ENCODE measurements at regions not wholly inside any gene's neighbourhood (a gene's known extent, or its start where the extent isn't known, plus 50 kb on each side); places are given as distances from the start of the nearest gene placed in this dataset.

DNA sequence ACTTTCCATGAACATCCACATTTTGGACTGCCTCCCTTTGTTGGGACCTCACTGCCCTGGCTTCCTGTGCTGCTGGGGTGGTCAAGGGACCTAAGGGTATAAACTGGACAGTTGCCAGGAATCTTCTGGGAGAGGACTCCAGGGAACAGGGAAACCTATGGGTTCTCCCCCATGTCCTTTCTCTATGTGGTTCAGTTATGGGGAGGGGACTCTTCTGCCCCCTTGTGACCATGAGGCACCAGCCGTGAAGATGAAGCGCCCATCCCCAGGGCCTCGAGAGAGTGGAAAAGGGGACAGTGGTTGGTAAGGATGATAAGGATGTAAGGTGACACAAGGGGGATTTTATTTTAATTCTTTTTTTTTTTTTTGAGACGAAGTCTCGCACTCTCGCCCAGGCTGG, 177.0 kb upstream of the TMEM132C start:
- Histone ChIP-seq H3K4me3 (no peak overlapping the region), H4K20me1 (ENCODE audit: insufficient read depth) (no peaks in the 10 kb centered on the region), H3F3A (ENCODE audit: insufficient read depth, low read depth) (no peaks in the 10 kb centered on the region), H2AFZ (no peak overlapping the region), H3K4me1 (replicated peaks; ENCODE audit: insufficient read depth) (no peaks in the 10 kb centered on the region), H3K9me2 (ENCODE audit: insufficient read depth) (no peaks in the 10 kb centered on the region), H3K27me3 (ENCODE audit: insufficient read depth, low read depth) (peaks cover 13% of the 10 kb centered on the region), H3K9me3 (ENCODE audit: insufficient read depth, low read depth) (no peaks in the 10 kb centered on the region), H3K79me2 (ENCODE audit: low read depth) (no peaks in the 10 kb centered on the region), H3K36me3 (ENCODE audit: low read depth) (no peaks in the 10 kb centered on the region), H3K4me2 (no peak overlapping the region), H3K27ac (no peak overlapping the region)
- POLR2A ChIA-PET (ENCODE audit: unreplicated experiment) = no interaction called here
- no peak for DNase-seq
- no TSS peak for BruUV-seq (replicated peaks)
- CTCF ChIA-PET = no interaction called here
- TF ChIP-seq EZH2 (IDR thresholded peaks at IDR 0.05; ENCODE audit: low read depth) = no peak
- TF ChIP-seq, protein P1, sequence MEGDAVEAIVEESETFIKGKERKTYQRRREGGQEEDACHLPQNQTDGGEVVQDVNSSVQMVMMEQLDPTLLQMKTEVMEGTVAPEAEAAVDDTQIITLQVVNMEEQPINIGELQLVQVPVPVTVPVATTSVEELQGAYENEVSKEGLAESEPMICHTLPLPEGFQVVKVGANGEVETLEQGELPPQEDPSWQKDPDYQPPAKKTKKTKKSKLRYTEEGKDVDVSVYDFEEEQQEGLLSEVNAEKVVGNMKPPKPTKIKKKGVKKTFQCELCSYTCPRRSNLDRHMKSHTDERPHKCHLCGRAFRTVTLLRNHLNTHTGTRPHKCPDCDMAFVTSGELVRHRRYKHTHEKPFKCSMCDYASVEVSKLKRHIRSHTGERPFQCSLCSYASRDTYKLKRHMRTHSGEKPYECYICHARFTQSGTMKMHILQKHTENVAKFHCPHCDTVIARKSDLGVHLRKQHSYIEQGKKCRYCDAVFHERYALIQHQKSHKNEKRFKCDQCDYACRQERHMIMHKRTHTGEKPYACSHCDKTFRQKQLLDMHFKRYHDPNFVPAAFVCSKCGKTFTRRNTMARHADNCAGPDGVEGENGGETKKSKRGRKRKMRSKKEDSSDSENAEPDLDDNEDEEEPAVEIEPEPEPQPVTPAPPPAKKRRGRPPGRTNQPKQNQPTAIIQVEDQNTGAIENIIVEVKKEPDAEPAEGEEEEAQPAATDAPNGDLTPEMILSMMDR (conservative IDR thresholded peaks at IDR 0.05) = no peak
- intact Hi-C loops (cut with micrococcal nuclease; ENCODE audit: unreplicated experiment) = no loop called here

DNA sequence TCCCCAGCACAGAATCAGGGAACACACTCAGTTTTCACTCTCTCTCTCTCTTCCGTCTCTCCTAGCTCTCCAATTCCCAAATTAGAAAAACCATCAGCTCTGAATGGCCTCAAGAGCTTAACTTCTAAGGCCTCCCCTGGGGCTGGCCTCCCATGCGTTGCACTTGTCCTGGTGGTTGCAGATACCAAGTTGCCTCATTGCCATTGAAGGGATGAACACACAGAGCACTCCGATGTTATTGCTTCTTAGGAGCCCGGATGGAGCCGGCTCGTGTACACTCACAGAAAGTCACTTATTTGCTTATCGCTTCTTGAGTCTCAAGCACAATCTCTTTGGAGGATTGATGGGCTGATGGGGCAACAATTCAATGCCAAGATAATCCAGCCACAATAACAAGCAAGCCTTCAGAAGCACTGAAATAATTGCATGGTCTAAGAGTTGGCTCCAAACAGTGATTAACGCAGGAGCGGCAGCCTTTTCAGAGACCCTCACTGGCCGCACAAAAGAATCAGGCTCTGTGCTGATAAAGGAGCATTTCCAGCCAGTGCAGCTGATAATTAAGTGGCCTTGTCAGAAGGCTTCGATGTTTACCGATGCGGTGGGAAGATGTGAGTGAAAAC, 175.8 kb upstream of the TMEM132C start:
- no peak overlapping the region for H3K4me3 ChIP-seq
- no peaks in the 10 kb centered on the region for H3K36me3 ChIP-seq (ENCODE audit: low read depth)
- H3K27ac ChIP-seq = no peak overlapping the region
- H3K79me2 ChIP-seq (ENCODE audit: low read depth) = no peaks in the 10 kb centered on the region
- no peak for DNase-seq
- no peaks in the 10 kb centered on the region for H3K4me1 ChIP-seq (replicated peaks; ENCODE audit: insufficient read depth)
- no peaks in the 10 kb centered on the region for H3K9me3 ChIP-seq (ENCODE audit: insufficient read depth, low read depth)
- no peaks in the 10 kb centered on the region for H3K9me2 ChIP-seq (ENCODE audit: insufficient read depth)
- ChIA-PET POLR2A (ENCODE audit: unreplicated experiment) (no interaction called here), CTCF (no interaction called here)
- no peaks in the 10 kb centered on the region for H4K20me1 ChIP-seq (ENCODE audit: insufficient read depth)
- intact Hi-C loops (cut with micrococcal nuclease; ENCODE audit: unreplicated experiment) = no loop called here
- no peak overlapping the region for H2AFZ ChIP-seq
- H3K4me2 ChIP-seq = no peak overlapping the region
- BruUV-seq (replicated peaks) = no TSS peak
- peaks cover 13% of the 10 kb centered on the region for H3K27me3 ChIP-seq (ENCODE audit: insufficient read depth, low read depth)
- TF ChIP-seq, protein P1 (conservative IDR thresholded peaks at IDR 0.05) = no peak
- TF ChIP-seq EZH2 (IDR thresholded peaks at IDR 0.05; ENCODE audit: low read depth) = no peak
- no peaks in the 10 kb centered on the region for H3F3A ChIP-seq (ENCODE audit: insufficient read depth, low read depth)

GRCh38 chr12:128091951-128092382, 175.0 kb upstream of the TMEM132C start:
- H2AFZ ChIP-seq = no peak overlapping the region
- H3K27me3 ChIP-seq (ENCODE audit: insufficient read depth, low read depth) = peaks cover 13% of the 10 kb centered on the region
- no peak overlapping the region for H3K4me3 ChIP-seq
- POLR2A ChIA-PET (ENCODE audit: unreplicated experiment) = no interaction called here
- no peak overlapping the region for H3K27ac ChIP-seq
- no peaks in the 10 kb centered on the region for H3F3A ChIP-seq (ENCODE audit: insufficient read depth, low read depth)
- BruUV-seq (replicated peaks) = no TSS peak
- H3K4me2 ChIP-seq = no peak overlapping the region
- H3K4me1 ChIP-seq (replicated peaks; ENCODE audit: insufficient read depth) = no peaks in the 10 kb centered on the region
- H4K20me1 ChIP-seq (ENCODE audit: insufficient read depth) = no peaks in the 10 kb centered on the region
- no peak for DNase-seq
- no peak for TF ChIP-seq EZH2 (IDR thresholded peaks at IDR 0.05; ENCODE audit: low read depth)
- TF ChIP-seq, protein P1 (conservative IDR thresholded peaks at IDR 0.05) = no peak
- no peaks in the 10 kb centered on the region for H3K9me3 ChIP-seq (ENCODE audit: insufficient read depth, low read depth)
- intact Hi-C loops (cut with micrococcal nuclease; ENCODE audit: unreplicated experiment) = no loop called here
- no peaks in the 10 kb centered on the region for H3K9me2 ChIP-seq (ENCODE audit: insufficient read depth)
- H3K79me2 ChIP-seq (ENCODE audit: low read depth) = no peaks in the 10 kb centered on the region
- H3K36me3 ChIP-seq (ENCODE audit: low read depth) = no peaks in the 10 kb centered on the region
- CTCF ChIA-PET = no interaction called here
